GM21723 (cell line): ENCODE measurements at regions not wholly inside any gene's neighbourhood (a gene's known extent, or its start where the extent isn't known, plus 50 kb on each side); places are given as distances from the start of the nearest gene placed in this dataset.

Experiments used
- ATAC-seq: cut with Tn5 transposase; IDR thresholded peaks from one replicate; pipeline ENCODE4 v1.9.1; 2021; ENCODE audit warnings: mild to moderate bottlenecking, moderate library complexity; ENCODE audit not compliant: unreplicated experiment

- no peak for ATAC-seq
Observed at GRCh38 chr13:70347947-70348620, 239.8 kb upstream of the KLHL1 start.

GRCh38 chr13:70339738-70340137, 231.5 kb upstream of the KLHL1 start:
- ATAC-seq: no peak

- ATAC-seq: no peak
Observed at GRCh38 chr13:70338609-70339008, 230.4 kb upstream of the KLHL1 start.

- no peak for ATAC-seq
Observed at GRCh38 chr13:70336866-70337265, 228.6 kb upstream of the KLHL1 start.

GRCh38 chr13:70333752-70334151, 225.5 kb upstream of the KLHL1 start:
- no peak for ATAC-seq

- no peak for ATAC-seq
Observed at GRCh38 chr13:70330697-70331361, 222.6 kb upstream of the KLHL1 start.

- no peak for ATAC-seq
Observed at GRCh38 chr13:70324519-70324918, 216.3 kb upstream of the KLHL1 start.

- ATAC-seq: no peak
Observed at GRCh38 chr13:70311191-70311590, 202.9 kb upstream of the KLHL1 start.

- no peak for ATAC-seq
Observed at GRCh38 chr13:70310396-70311119, 202.3 kb upstream of the KLHL1 start.

- ATAC-seq: no peak
Observed at GRCh38 chr13:70297189-70297616, 189.0 kb upstream of the KLHL1 start.

- no peak for ATAC-seq
Observed at GRCh38 chr13:70284371-70284770, 176.1 kb upstream of the KLHL1 start.

GRCh38 chr13:70275841-70276240, 167.6 kb upstream of the KLHL1 start:
- no peak for ATAC-seq

GRCh38 chr13:70255406-70255991, 147.2 kb upstream of the KLHL1 start:
- ATAC-seq: no peak

- no peak for ATAC-seq
Observed at GRCh38 chr13:70253834-70254233, 145.6 kb upstream of the KLHL1 start.

GRCh38 chr13:70253411-70253810, 145.2 kb upstream of the KLHL1 start:
- no peak for ATAC-seq

- no peak for ATAC-seq
Observed at GRCh38 chr13:70249332-70250064, 141.2 kb upstream of the KLHL1 start.

- no peak for ATAC-seq
Observed at GRCh38 chr13:70237131-70237530, 128.9 kb upstream of the KLHL1 start.

GRCh38 chr13:70235565-70235964, 127.3 kb upstream of the KLHL1 start:
- no peak for ATAC-seq

GRCh38 chr13:70223911-70224310, 115.7 kb upstream of the KLHL1 start:
- ATAC-seq: no peak

- no peak for ATAC-seq
Observed at GRCh38 chr13:70222926-70223325, 114.7 kb upstream of the KLHL1 start.

GRCh38 chr13:70218618-70219017, 110.4 kb upstream of the KLHL1 start:
- ATAC-seq: no peak
